ENCODE measurements at regions not wholly inside any gene's neighbourhood (a gene's known extent, or its start where the extent isn't known, plus 50 kb on each side); places are given as distances from the start of the nearest gene placed in this dataset.

GRCh38 chr12:28121899-28122655 lies 68.2 kb upstream of the CCDC91 start:
- no peak for ATAC-seq
- Histone ChIP-seq H3K4me1 (no peaks in the 10 kb centered on the region), H3K27ac (no peak overlapping the region), H3K9me3 (no peaks in the 10 kb centered on the region), H3K36me3 (no peaks in the 10 kb centered on the region), H3K27me3 (no peaks in the 10 kb centered on the region), H3K4me3 (no peak overlapping the region)
- no peak for DNase-seq
- WGBS, 2 donors: 85 to 90% methylated on average over 4 of the region's 4 CpGs
- no peak for TF ChIP-seq CTCF (IDR thresholded peaks at IDR 0.05)
- intact Hi-C loops (cut with DNase I): loop anchor here in 1 of 10 donors (5.0 kb wide), 1 partner anchor 1080 kb away; no protein-coding TSS in a partner anchor

- 90 to 100% methylated on average over 3 of the region's 3 CpGs for WGBS, 2 donors
- Histone ChIP-seq H3K9me3 (no peaks in the 10 kb centered on the region), H3K27ac (no peak overlapping the region), H3K4me1 (no peaks in the 10 kb centered on the region), H3K27me3 (no peaks in the 10 kb centered on the region), H3K36me3 (no peaks in the 10 kb centered on the region), H3K4me3 (no peak overlapping the region)
- no peak for TF ChIP-seq CTCF (IDR thresholded peaks at IDR 0.05)
- no peak for ATAC-seq
- intact Hi-C loops (cut with DNase I): loop anchor here in 1 of 10 donors (5.0 kb wide), 1 partner anchor 1080 kb away; no protein-coding TSS in a partner anchor
- no peak for DNase-seq
These were observed 67.5 kb upstream of the CCDC91 start for GRCh38 chr12:28122756-28123155.

- Histone ChIP-seq H3K4me3 (no peak overlapping the region), H3K27me3 (no peaks in the 10 kb centered on the region), H3K27ac (no peak overlapping the region), H3K36me3 (no peaks in the 10 kb centered on the region), H3K4me1 (peaks cover 0 to 10% (median 0%) of the 10 kb centered on the region in 9 donors), H3K9me3 (no peaks in the 10 kb centered on the region)
- no peak for TF ChIP-seq CTCF (IDR thresholded peaks at IDR 0.05)
- ATAC-seq (no peak), DNase-seq (no peak)
- intact Hi-C loops (cut with DNase I): no loop called here
- 92 to 96% methylated on average over 3 of the region's 3 CpGs for WGBS, 2 donors
These were observed 62.8 kb upstream of the CCDC91 start for GRCh38 chr12:28127455-28127854.

GRCh38 chr12:28129031-28129430 lies 61.2 kb upstream of the CCDC91 start:
- Histone ChIP-seq H3K36me3 (no peaks in the 10 kb centered on the region), H3K4me3 (no peak overlapping the region), H3K27me3 (no peaks in the 10 kb centered on the region), H3K9me3 (no peaks in the 10 kb centered on the region), H3K27ac (no peak overlapping the region), H3K4me1 (peaks cover 0 to 10% (median 0%) of the 10 kb centered on the region in 9 donors)
- intact Hi-C loops (cut with DNase I): no loop called here
- ATAC-seq (no peak), DNase-seq (no peak)
- WGBS, 2 donors: 95 to 99% methylated on average over 1 of the region's 1 CpG
- TF ChIP-seq CTCF (IDR thresholded peaks at IDR 0.05): no peak
